BE2C (cell line): ENCODE measurements at regions not wholly inside any gene's neighbourhood (a gene's known extent, or its start where the extent isn't known, plus 50 kb on each side); places are given as distances from the start of the nearest gene placed in this dataset.

ENCODE experiments used
- DNase-seq: peaks from one replicate; pipeline ENCODE4 v3.0.0-alpha.2; 2020
- H3K27me3 ChIP-seq: fragments of 250-450 bp; sonication (Bioruptor Pico); 2 replicates; pipeline ENCODE4 v1.5.1; 2020; ENCODE audit warnings: mild to moderate bottlenecking
- H3K36me3 ChIP-seq: fragments of 250-450 bp; sonication (Bioruptor Pico); 2 replicates; pipeline ENCODE4 v1.5.1; 2020; ENCODE audit warnings: mild to moderate bottlenecking
- H3K4me1 ChIP-seq: fragments of 250-450 bp; sonication (Bioruptor Pico); 2 replicates; pipeline ENCODE4 v1.5.1; 2020
- H3K4me3 ChIP-seq: 2 replicates; pipeline ENCODE4 v1.5.1; 2011; ENCODE audit warnings: low read depth, low read length
- H3K9me3 ChIP-seq: fragments of 250-450 bp; sonication (Bioruptor Pico); 2 replicates; pipeline ENCODE4 v1.5.1; 2020
- TF ChIP-seq, protein P1 (sequence below): IDR thresholded peaks from 2 replicates; pipeline ENCODE4 v1.5.1; 2012; ENCODE audit warnings: mild to moderate bottlenecking, low read depth, low read length

DNA sequence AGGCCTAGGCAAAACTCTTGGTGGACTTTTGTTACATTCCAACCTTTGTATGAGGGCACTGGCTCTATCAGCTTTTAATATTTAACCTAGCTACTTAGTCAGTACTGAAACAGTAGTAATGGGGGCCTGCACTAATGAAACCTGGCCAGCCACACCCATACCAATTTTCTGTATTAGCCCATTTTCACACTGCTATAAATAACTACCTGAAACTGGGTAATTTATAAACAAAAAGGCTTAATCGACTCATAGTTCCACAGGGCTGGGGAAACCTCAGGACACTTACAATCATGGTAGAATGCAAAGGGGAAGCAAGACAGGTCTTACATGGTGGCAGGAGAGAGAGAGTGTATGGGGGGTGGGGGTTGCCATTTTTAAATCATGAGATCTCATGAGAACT is 245.7 kb upstream of the RGS18 start:
- H3K4me1 ChIP-seq, result no peaks in the 10 kb centered on the region
- no peaks in the 10 kb centered on the region for H3K9me3 ChIP-seq
- H3K36me3 ChIP-seq, result no peaks in the 10 kb centered on the region
- DNase-seq, result no peak
- H3K4me3 ChIP-seq, result no peak overlapping the region
- TF ChIP-seq, protein P1, sequence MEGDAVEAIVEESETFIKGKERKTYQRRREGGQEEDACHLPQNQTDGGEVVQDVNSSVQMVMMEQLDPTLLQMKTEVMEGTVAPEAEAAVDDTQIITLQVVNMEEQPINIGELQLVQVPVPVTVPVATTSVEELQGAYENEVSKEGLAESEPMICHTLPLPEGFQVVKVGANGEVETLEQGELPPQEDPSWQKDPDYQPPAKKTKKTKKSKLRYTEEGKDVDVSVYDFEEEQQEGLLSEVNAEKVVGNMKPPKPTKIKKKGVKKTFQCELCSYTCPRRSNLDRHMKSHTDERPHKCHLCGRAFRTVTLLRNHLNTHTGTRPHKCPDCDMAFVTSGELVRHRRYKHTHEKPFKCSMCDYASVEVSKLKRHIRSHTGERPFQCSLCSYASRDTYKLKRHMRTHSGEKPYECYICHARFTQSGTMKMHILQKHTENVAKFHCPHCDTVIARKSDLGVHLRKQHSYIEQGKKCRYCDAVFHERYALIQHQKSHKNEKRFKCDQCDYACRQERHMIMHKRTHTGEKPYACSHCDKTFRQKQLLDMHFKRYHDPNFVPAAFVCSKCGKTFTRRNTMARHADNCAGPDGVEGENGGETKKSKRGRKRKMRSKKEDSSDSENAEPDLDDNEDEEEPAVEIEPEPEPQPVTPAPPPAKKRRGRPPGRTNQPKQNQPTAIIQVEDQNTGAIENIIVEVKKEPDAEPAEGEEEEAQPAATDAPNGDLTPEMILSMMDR, result no peak
- H3K27me3 ChIP-seq, result no peaks in the 10 kb centered on the region

- Histone ChIP-seq H3K4me3 (no peak overlapping the region), H3K9me3 (no peaks in the 10 kb centered on the region), H3K36me3 (no peaks in the 10 kb centered on the region), H3K27me3 (no peaks in the 10 kb centered on the region), H3K4me1 (no peaks in the 10 kb centered on the region)
- TF ChIP-seq, protein P1, result no peak
- DNase-seq, result no peak
Observed at GRCh38 chr1:191913260-191913977, 244.8 kb upstream of the RGS18 start.

GRCh38 chr1:191929383-191929782 is 228.9 kb upstream of the RGS18 start:
- Histone ChIP-seq H3K9me3 (no peaks in the 10 kb centered on the region), H3K36me3 (no peaks in the 10 kb centered on the region), H3K4me3 (no peak overlapping the region), H3K4me1 (no peaks in the 10 kb centered on the region), H3K27me3 (no peaks in the 10 kb centered on the region)
- TF ChIP-seq, protein P1, result no peak
- DNase-seq, result no peak

GRCh38 chr1:191943684-191944083 is 214.6 kb upstream of the RGS18 start:
- Histone ChIP-seq H3K36me3 (no peaks in the 10 kb centered on the region), H3K4me3 (no peak overlapping the region), H3K4me1 (no peaks in the 10 kb centered on the region), H3K9me3 (no peaks in the 10 kb centered on the region), H3K27me3 (no peaks in the 10 kb centered on the region)
- TF ChIP-seq, protein P1, result no peak
- DNase-seq, result no peak

DNA sequence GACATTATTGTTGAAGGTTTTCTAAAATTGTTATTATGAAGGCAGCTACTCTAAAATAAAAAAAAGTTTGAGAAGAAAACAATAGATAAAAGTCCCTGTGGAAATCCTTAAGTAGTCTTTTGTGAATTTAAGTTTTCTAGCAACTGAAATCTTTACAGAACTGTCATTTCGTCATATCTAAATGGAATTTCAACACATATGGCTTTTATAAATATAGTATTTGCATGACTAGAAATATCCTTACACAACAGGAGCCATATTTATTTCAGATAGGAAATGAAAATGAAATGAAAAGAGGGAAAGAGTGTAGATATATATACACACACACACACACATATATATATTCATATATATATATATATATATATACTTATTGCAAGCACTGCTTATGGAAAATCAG is 204.7 kb upstream of the RGS18 start:
- TF ChIP-seq, protein P1, result no peak
- H3K4me3 ChIP-seq, result no peak overlapping the region
- H3K4me1 ChIP-seq, result peaks cover 7% of the 10 kb centered on the region; the same call in 1 of the 2 replicates
- DNase-seq, result no peak
- no peaks in the 10 kb centered on the region for H3K36me3 ChIP-seq
- no peaks in the 10 kb centered on the region for H3K27me3 ChIP-seq
- H3K9me3 ChIP-seq, result no peaks in the 10 kb centered on the region

DNA sequence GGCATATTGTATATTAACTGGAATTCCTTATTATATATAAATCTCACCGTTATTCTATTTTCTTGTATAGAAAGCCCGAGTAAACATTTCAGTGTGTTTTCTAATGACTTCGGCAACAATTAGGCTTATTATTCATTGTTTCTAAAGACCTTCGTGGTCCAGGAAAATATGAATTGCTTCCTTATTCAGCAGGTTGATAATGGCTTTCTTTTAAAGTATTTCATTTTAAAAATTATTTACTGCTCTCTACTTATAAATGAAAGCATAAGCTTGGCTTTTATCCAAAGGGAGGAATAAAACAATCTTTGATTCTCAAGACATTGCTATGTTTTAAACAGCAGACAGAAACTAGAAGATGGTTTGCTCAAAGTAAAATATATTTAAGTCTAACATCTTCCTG is 198.4 kb upstream of the RGS18 start:
- H3K4me1 ChIP-seq, result peaks cover 7% of the 10 kb centered on the region
- TF ChIP-seq, protein P1, result no peak
- no peaks in the 10 kb centered on the region for H3K36me3 ChIP-seq
- H3K27me3 ChIP-seq, result no peaks in the 10 kb centered on the region
- DNase-seq, result no peak
- H3K9me3 ChIP-seq, result no peaks in the 10 kb centered on the region
- no peak overlapping the region for H3K4me3 ChIP-seq
